ENCODE measurements at regions not wholly inside any gene's neighbourhood (a gene's known extent, or its start where the extent isn't known, plus 50 kb on each side); places are given as distances from the start of the nearest gene placed in this dataset.

DNA sequence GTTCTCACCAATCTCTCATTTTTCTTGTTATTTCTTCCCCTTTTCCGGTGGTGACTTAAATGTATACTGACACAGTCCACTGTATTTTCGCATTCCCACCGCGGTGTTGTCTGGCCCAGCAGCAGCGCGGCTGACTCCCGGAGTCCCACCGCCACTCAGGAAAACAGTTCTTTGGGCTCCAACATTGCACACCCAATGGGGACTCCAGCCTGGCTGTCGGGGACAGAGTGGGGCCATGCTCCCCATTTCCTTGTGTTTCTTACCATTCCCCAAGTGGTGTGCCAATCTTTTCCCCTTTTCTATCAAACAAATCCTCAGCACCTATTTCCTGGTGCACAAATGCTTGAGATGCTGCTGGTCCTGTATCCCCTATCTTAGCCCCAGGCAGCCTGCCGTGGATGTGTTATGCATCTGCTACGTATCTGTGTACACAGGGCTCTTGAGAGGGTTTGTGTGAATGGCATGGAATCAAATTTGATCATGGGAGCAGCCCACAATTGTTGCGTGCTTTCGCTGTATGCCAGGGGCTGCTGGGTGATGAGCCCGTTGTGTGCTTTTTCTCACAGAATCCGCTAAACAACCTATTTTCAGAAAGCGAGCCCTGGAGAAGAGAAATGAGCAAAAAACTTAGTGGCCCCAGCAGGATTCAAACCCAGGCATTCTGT is 219.1 kb upstream of the RGMA start:
- intact Hi-C loops (cut with micrococcal nuclease): no loop called here
- POLR2A ChIA-PET: no interaction called here
- BruUV-seq (replicated peaks): no TSS peak

More for the DNA sequence above, 219.1 kb upstream of the RGMA start:
- Histone ChIP-seq H3K4me1 (replicated peaks in 1 of 2; ENCODE audit: control insufficient read depth in 2 of 2, insufficient read depth in 2 of 2, low read length in 2 of 2) (no peaks in the 10 kb centered on the region), H3K4me2 (ENCODE audit: insufficient read depth, low read length) (no peak overlapping the region), H3K27me3 (ENCODE audit: control insufficient read depth in 2 of 2, insufficient read depth in 2 of 2, low read length in 2 of 2) (peaks cover 14 to 27% of the 10 kb centered on the region in 2 experiments; a peak in 3 of 5 replicates), H3K4me3 (no peak overlapping the region), H3K9me3 (replicated peaks; ENCODE audit: control insufficient read depth, insufficient read depth, low read depth, low read length) (no peaks in the 10 kb centered on the region), H3K36me3 (ENCODE audit: control insufficient read depth, insufficient read depth, low read length) (no peaks in the 10 kb centered on the region), H3K9ac (ENCODE audit: insufficient read depth in 1 of 2, low read depth in 2 of 2, low read length in 2 of 2) (no peak overlapping the region), H4K20me1 (replicated peaks; ENCODE audit: control insufficient read depth, insufficient read depth, low read length) (no peaks in the 10 kb centered on the region), H3K79me2 (ENCODE audit: control insufficient read depth, insufficient read depth, low read length) (no peaks in the 10 kb centered on the region), H2AFZ (ENCODE audit: low read depth, low read length) (no peak overlapping the region), H3K27ac (ENCODE audit: extremely low read depth, low read depth, low read length) (no peak overlapping the region), H3K9me1 (ENCODE audit: control insufficient read depth, insufficient read depth, low read length) (no peaks in the 10 kb centered on the region)
- no peak for DNase-seq (ENCODE audit: extremely low read depth in 1 of 4, low spot score in 3 of 4)
- CTCF ChIA-PET (ENCODE audit: low intra/inter-chr PET ratio): no interaction called here
- no peak for ATAC-seq
- no peak for TF ChIP-seq DPF2 (IDR thresholded peaks at IDR 0.05)
- no peak for TF ChIP-seq PYGO2 (tag; IDR thresholded peaks at IDR 0.05)
- TF ChIP-seq, protein P1, sequence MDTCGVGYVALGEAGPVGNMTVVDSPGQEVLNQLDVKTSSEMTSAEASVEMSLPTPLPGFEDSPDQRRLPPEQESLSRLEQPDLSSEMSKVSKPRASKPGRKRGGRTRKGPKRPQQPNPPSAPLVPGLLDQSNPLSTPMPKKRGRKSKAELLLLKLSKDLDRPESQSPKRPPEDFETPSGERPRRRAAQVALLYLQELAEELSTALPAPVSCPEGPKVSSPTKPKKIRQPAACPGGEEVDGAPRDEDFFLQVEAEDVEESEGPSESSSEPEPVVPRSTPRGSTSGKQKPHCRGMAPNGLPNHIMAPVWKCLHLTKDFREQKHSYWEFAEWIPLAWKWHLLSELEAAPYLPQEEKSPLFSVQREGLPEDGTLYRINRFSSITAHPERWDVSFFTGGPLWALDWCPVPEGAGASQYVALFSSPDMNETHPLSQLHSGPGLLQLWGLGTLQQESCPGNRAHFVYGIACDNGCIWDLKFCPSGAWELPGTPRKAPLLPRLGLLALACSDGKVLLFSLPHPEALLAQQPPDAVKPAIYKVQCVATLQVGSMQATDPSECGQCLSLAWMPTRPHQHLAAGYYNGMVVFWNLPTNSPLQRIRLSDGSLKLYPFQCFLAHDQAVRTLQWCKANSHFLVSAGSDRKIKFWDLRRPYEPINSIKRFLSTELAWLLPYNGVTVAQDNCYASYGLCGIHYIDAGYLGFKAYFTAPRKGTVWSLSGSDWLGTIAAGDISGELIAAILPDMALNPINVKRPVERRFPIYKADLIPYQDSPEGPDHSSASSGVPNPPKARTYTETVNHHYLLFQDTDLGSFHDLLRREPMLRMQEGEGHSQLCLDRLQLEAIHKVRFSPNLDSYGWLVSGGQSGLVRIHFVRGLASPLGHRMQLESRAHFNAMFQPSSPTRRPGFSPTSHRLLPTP (IDR thresholded peaks at IDR 0.05; ENCODE audit: borderline replicate concordance, extremely low read depth, insufficient read length): no peak
- no peak for TF ChIP-seq ZNF830 (CRISPR knock-in tag; IDR thresholded peaks at IDR 0.05)
- no peak for TF ChIP-seq POLR2A (conservative IDR thresholded peaks at IDR 0.05)
- no peak for TF ChIP-seq ZNF232 (CRISPR knock-in tag; IDR thresholded peaks at IDR 0.05)
- TF ChIP-seq CTBP1 (IDR thresholded peaks at IDR 0.05; ENCODE audit: borderline replicate concordance): no peak
- 2% methylated on average over 15 of the region's 16 CpGs for WGBS (ENCODE audit: insufficient coverage, low coverage, missing lambda C conversion rate)
- FAIRE-seq: no peak
- in situ Hi-C loops (cut with MboI): no loop called here

All from K562 (cell line).